ENCODE measurements at regions not wholly inside any gene's neighbourhood (a gene's known extent, or its start where the extent isn't known, plus 50 kb on each side); places are given as distances from the start of the nearest gene placed in this dataset.
"Not testable (repeated sequence)": the region's sequence is repeated elsewhere in the genome, so short reads cannot be mapped to it uniquely, and the experiment has no call there.

DNA sequence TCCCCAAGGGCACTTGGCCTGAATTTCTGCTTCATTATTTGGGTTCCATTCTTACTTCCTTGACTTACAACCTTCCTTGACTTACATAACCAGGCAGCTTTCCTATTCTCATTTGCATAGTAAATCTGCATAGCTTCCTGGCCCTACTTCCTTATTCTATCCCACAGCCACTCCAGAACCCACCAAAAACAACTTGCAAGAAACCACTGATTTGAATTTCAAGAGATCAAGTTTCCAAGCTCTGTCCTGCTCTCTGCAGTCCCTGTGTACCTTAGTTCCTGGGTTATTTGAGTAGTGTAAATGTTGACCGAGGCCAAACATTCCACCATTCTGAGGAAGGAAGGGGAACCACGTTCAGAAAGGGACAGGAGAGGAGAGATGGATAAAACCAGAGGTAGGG lies 603.3 kb downstream of the PTPRC start:
- no peak for DNase-seq

DNA sequence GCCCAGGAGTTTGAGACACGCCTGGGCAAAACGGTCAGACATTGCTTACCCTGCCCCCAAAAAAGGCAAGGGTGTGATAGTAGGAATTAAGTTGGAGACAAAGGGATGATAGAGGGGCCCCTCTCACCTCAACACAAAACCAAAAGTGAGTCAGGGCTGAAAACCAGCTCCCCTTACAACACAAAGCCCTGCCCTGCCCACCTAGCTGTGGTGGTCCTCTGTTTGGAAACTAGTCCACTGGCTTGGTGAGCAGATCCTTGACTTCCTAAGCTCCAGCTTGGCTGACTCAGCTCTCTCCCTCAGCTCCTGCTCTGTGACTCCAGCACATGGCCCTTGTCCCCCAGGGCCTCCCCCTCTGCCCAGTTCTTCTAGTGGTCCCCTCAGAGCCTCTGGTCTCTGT lies 603.8 kb downstream of the PTPRC start:
- DNase-seq, result no peak

GRCh38 chr1:199243423-199244061 lies 604.7 kb downstream of the PTPRC start:
- peak; percentile 49 for DNase-seq

- no peak for DNase-seq
Measured at GRCh38 chr1:199245946-199246345, 607.1 kb downstream of the PTPRC start.

DNA sequence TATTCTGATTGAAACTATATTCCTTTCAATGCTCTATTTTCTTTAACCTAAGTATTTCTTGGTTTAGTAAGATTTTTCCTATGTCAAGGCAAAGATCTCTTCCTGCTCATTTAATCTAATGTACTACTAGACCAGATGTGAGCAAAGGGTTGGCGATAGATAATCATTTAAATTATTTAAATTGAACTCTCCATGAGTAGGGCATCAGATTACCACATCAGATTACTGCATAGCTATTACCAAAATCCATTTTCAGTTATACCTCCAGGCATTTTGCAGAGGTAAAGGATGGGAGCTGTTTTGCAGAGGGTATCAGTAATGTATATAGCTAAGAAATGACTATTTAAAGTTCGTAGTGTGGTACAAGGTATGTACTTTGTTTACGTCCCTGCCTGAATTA lies 607.9 kb downstream of the PTPRC start:
- no peak for DNase-seq

DNA sequence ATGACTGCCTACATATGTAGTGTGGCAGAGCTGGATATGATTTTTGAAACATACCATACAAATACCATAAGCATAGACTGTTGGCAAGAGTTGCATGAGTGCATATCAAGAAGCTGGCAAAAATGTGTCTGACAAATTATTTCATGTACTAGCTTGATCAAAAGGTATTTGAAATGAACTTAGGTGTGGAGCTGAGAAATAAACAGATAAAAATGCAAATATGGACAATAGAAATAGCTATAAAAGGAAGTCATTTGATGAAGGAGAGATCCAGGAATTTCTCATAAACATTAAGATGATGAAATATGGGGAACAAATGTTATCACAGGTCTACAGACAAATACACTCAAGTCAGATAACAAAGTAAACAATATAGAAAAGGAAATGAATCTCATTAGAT lies 609.1 kb downstream of the PTPRC start:
- DNase-seq, result no peak

GRCh38 chr1:199254040-199254439 lies 615.2 kb downstream of the PTPRC start:
- DNase-seq, result not testable (repeated sequence)

- DNase-seq, result no peak
Measured at GRCh38 chr1:199261328-199261727, 622.5 kb downstream of the PTPRC start.

GRCh38 chr1:199264283-199264682 lies 625.4 kb downstream of the PTPRC start:
- DNase-seq, result no peak

GRCh38 chr1:199264911-199265310 lies 626.1 kb downstream of the PTPRC start:
- DNase-seq, result no peak

DNA sequence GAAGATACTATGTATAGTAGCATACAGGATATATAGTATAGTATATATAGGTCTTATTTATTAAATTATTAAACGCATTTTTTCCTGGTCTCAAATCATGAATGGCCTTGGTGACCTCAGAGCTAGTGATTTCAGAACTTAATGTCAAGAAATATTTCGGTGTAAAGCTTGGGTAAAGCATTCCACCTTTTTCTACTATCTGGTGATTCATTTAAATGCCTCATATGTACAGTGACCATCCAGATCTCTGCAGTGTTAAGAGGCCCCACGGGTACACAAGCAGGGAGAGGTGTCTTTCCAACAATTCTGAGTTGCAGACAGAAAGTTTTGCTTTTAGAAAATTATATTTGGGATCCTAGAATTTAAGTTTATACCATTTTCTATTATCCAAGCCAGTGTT lies 626.5 kb downstream of the PTPRC start:
- DNase-seq, result no peak

DNA sequence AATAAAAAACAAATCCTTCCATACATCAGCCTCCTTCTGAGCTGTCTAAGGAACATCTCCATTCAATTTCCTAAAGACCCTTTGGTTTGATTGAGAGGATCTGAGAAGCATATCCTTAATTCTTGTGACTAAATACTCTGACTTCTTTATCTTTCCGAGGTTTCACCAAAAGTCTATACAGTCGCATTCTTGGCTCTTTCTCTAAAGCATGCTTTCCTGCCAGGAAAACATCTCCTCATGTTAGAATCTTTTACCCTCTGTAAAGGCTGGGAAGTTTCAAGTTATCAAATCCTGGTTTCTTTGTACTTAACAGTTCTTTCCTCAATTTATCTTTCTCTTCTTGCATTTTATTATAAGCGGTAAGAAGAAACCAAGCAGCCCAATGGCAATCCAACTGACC lies 630.4 kb downstream of the PTPRC start:
- DNase-seq, result no peak

DNA sequence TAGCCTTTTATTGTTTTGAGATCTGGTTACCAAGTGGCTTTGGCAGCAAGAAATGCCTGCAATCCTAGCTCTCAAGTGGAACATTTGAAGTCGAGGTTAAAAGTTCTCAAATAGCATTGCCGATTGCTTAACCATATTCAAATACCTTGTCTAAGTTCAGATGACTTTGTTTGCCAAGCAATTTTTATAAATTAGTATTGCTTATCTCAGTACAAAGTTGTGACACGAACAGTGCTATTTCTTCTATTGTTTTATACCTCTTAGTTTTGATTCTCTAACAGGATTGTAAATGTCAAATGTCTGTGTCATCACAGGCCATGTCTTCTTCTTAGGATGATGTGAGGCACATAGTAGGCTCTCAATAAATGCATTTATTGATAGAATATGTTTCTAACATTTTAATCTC lies 633.3 kb downstream of the PTPRC start:
- DNase-seq, result no peak

DNA sequence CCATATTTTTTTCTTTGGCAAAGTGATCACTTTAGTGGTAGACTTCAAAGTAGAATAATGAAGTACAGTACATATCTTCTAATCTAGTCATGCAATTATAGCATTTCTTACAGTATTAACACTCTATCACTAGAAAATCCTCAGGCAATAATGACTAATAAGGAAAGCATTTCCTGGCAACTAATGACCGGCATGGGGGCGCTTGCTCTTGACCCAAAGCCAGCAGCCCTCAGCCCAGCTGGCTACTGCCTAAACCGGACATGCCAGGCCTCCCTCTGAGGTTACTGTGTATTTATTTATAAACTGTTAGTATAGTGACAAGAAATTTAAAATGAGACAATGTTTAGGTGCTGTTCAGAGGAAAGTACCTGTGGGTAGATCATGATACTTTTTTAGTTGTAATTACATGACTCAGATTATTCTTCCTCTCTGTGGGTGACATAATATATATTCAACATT lies 633.8 kb downstream of the PTPRC start:
- no peak for DNase-seq

GRCh38 chr1:199273837-199274379 lies 635.1 kb downstream of the PTPRC start:
- no peak for DNase-seq

DNA sequence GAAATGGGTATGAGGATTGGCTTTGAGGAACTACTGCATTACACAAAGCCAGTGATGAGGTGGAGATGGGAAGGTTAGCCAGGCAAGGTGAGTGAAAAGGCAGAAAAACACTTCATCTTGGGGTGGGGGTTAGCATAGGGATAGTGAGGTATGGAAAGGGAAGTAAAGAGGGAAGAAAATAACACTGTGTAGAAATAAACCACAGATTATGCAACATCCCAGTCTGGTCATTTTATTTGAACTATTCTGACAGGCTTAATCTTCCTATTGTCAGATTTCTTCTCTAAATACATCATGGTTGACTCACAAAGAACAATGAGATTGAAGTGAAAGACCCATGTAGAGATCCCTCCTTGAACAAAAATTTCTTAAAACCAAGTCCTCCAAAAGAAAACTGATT lies 640.2 kb downstream of the PTPRC start:
- no peak for DNase-seq

DNA sequence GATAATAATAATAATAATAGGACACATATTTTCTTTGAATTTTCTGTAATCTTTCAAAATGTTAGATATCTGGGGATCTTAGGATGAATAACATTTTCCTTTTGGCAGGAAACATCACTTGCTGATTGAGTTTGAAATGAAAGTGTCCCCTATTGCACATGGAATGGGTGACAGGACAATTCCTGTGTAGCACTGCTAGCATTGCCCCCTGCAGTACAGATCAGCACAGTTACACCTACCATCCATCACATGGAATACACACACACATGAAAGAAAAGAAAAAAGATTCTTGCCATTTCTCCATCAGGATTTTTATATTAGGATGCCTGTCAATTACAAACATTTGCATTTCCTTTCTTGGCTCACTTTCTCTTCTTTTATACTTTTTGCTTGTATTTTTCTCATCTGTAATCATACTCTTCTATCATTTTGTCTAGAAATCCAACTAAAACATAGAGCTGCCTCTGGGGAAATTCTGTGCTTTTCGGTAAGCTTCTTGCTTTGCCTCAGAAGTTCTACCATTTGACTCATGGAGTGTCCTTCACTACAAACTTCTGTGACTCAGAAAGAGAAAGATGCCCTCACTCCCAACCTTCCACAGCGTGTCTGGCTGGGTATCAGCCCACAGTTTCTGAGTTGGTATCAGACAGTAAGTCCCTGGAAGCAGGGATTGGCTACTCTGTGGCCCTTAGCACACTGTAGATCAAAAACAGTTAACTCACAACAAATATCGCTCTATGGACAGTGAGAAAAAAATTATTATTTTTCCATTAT lies 641.2 kb downstream of the PTPRC start:
- no peak for DNase-seq

- DNase-seq, result no peak
Measured at GRCh38 chr1:199282751-199283305, 644.0 kb downstream of the PTPRC start.

DNA sequence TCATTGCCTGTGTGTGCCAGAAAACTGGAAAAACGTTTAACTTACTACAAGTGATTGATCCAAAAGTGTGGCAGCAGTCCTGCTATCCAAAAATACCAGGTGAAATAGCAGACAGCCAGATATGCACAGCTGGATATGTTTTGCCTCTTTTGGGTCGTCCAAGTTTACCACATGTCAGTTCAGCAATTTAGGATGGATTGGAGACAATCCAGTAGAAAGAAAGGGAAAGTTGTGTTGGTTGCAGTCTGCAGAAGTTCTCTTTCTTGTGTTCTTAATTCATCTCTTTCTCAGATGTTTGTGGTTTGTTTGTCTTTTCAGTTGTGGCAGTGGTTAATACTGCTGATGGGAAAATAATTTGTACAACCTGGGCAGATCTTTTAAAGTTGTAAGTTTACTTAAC lies 645.0 kb downstream of the PTPRC start:
- DNase-seq, result no peak

DNA sequence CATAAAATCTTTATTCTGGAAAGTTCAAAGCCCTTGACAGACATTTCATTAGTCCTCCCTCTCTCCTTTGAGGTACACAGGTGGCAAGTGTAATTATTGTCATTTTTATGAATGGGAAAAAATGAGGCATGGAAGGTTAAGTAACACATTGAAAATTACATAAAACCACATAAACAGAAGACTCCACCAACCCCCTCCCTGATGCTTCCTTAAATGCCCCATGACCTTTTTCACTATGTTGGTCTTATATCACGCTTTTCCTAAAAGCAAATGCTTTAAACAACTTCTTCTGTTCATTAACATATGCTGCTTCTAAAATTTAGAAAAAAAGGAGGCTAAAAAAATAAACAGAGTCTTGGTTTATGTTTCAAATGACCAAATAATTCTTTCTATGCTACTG lies 648.4 kb downstream of the PTPRC start:
- DNase-seq, result no peak

DNA sequence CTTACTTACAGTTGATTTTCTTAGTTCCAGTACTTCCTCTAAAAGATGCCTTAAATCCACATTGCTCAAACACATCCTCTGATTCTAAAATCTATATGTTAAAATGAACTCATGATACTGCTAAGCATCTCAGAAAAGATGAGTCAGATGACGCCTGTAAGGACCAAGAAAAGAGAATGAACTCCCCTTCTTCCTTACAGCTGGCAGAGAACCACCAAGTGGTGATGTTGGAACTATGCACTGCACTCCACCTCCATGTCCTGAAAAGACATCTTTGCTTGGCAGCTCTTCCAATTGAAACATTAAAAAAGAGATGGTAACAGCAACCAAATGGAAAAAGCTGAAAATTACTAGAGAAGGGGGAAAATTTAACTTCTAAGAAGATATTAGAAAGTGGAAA lies 648.8 kb downstream of the PTPRC start:
- no peak for DNase-seq

DNA sequence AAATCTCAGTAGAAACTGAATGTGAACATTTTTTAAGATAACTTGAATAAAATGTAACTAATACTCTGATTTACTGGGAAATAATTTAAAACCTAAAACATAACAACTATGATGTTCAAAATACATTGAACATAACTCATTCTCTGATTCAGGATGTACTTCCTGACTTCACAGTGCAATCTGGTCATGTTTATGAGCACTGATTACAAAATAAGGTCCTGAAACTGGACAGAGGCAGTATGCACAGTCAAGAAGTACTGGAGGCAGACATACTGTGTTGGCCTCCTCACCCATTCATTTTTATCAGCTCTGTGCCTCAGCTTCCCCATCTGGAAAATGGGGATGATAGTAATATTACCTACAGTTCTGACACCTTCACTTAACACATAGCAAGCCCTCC lies 651.3 kb downstream of the PTPRC start:
- DNase-seq, result no peak

DNA sequence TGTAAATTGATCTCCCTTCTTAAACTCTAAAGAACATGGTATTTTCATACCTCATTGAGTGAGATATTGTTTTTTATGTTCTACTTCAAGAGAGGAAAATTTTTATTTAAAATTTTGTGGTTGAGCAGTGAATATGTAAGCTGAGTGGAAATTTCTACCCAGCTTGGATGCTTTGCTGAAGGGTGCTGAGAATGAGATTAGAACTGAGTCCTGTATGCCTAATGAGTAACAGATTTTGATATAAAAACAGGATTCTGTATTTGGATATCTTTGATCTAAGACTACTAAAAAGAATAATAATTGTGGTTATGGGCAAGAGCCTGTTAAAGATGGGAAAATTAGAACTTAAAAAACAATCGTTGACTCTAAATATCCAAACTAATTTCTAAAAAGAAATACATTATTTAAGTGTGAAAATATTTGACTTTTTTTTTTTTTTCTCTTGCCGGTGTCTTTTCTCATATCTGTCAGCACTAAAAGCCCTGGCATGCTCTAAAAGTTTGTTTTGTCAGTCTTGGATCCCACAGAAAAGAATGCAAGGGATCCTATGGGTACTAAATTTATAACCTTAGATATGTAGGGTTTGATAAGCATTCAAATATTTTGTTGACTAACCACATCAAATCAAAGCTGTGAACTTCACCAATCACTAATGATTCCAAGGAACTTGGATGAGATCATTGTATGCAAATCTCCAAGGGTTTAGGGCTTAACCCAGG lies 652.3 kb downstream of the PTPRC start:
- DNase-seq, result no peak

All from central memory CD4-positive, alpha-beta T cell (primary cell).